SK-N-SH treated with all-trans-retinoic acid at 6 μM for 48 hours (cell line): ENCODE measurements at regions not wholly inside any gene's neighbourhood (a gene's known extent, or its start where the extent isn't known, plus 50 kb on each side); places are given as distances from the start of the nearest gene placed in this dataset.

Experiments
- ARNTL ChIP-seq: fragments of 450-650 bp; formaldehyde crosslinking; IDR thresholded peaks from 2 replicates; pipeline ENCODE4 v1.5.0; 2020; ENCODE audit warnings: low read depth, mild to moderate bottlenecking, moderate library complexity, borderline replicate concordance
- RARB ChIP-seq: fragments of 250-450 bp; sonication (Bioruptor Pico); IDR thresholded peaks from 2 replicates; pipeline ENCODE4 v1.8.0; 2021; ENCODE audit warnings: mild to moderate bottlenecking, moderate library complexity
- ZNF565 ChIP-seq: fragments of 450-650 bp; formaldehyde crosslinking; conservative IDR thresholded peaks from 2 replicates; pipeline ENCODE4 v1.5.0; 2020; ENCODE audit warnings: low read depth, mild to moderate bottlenecking, moderate library complexity
- ZNF70 ChIP-seq: fragments of 450-650 bp; formaldehyde crosslinking; IDR thresholded peaks from 2 replicates; pipeline ENCODE4 v1.5.0; 2020; ENCODE audit warnings: mild to moderate bottlenecking, moderate library complexity
- TF ChIP-seq, protein P1 (sequence below): fragments of 250-450 bp; sonication (Bioruptor Pico); IDR thresholded peaks from 2 replicates; pipeline ENCODE4 v1.5.1; 2021; ENCODE audit warnings: mild to moderate bottlenecking, moderate library complexity
- TF ChIP-seq, protein P2 (sequence below): fragments of 250-450 bp; sonication (Bioruptor Pico); IDR thresholded peaks from 2 replicates; pipeline ENCODE4 v1.8.0; 2020; ENCODE audit warnings: mild to moderate bottlenecking, moderate library complexity, borderline replicate concordance
- TF ChIP-seq, protein P3 (sequence below): fragments of 250-450 bp; sonication (Bioruptor Pico); IDR thresholded peaks from 2 replicates; pipeline ENCODE4 v1.5.0; 2020; ENCODE audit warnings: mild to moderate bottlenecking, moderate library complexity

DNA sequence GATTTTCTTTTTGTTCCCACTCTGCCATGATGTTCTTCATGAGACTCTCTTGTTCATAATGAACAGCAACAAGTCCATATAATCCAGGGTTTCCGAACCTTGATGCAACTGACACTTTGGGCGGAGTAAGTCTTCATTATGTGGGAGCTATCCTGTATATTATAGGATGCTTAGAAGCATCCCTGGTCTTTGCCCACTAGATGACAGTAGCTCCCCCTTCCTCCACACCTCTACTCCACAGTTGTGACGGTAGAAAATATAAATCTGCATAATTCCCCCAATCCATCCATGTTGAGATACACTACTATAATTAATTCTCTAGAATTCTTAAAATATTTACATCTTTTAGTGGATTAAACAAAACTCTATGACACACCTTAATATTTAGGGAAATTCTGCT is 482.2 kb upstream of the CELF4 start:
- TF ChIP-seq, protein P1, sequence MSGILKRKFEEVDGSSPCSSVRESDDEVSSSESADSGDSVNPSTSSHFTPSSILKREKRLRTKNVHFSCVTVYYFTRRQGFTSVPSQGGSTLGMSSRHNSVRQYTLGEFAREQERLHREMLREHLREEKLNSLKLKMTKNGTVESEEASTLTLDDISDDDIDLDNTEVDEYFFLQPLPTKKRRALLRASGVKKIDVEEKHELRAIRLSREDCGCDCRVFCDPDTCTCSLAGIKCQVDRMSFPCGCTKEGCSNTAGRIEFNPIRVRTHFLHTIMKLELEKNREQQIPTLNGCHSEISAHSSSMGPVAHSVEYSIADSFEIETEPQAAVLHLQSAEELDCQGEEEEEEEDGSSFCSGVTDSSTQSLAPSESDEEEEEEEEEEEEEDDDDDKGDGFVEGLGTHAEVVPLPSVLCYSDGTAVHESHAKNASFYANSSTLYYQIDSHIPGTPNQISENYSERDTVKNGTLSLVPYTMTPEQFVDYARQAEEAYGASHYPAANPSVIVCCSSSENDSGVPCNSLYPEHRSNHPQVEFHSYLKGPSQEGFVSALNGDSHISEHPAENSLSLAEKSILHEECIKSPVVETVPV, result no peak
- TF ChIP-seq, protein P2, sequence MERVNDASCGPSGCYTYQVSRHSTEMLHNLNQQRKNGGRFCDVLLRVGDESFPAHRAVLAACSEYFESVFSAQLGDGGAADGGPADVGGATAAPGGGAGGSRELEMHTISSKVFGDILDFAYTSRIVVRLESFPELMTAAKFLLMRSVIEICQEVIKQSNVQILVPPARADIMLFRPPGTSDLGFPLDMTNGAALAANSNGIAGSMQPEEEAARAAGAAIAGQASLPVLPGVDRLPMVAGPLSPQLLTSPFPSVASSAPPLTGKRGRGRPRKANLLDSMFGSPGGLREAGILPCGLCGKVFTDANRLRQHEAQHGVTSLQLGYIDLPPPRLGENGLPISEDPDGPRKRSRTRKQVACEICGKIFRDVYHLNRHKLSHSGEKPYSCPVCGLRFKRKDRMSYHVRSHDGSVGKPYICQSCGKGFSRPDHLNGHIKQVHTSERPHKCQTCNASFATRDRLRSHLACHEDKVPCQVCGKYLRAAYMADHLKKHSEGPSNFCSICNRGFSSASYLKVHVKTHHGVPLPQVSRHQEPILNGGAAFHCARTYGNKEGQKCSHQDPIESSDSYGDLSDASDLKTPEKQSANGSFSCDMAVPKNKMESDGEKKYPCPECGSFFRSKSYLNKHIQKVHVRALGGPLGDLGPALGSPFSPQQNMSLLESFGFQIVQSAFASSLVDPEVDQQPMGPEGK, result no peak
- TF ChIP-seq ZNF565 (CRISPR knock-in tag) (no peak), RARB (no peak), ARNTL (CRISPR knock-in tag) (no peak), ZNF70 (CRISPR knock-in tag) (no peak)
- TF ChIP-seq, protein P3, sequence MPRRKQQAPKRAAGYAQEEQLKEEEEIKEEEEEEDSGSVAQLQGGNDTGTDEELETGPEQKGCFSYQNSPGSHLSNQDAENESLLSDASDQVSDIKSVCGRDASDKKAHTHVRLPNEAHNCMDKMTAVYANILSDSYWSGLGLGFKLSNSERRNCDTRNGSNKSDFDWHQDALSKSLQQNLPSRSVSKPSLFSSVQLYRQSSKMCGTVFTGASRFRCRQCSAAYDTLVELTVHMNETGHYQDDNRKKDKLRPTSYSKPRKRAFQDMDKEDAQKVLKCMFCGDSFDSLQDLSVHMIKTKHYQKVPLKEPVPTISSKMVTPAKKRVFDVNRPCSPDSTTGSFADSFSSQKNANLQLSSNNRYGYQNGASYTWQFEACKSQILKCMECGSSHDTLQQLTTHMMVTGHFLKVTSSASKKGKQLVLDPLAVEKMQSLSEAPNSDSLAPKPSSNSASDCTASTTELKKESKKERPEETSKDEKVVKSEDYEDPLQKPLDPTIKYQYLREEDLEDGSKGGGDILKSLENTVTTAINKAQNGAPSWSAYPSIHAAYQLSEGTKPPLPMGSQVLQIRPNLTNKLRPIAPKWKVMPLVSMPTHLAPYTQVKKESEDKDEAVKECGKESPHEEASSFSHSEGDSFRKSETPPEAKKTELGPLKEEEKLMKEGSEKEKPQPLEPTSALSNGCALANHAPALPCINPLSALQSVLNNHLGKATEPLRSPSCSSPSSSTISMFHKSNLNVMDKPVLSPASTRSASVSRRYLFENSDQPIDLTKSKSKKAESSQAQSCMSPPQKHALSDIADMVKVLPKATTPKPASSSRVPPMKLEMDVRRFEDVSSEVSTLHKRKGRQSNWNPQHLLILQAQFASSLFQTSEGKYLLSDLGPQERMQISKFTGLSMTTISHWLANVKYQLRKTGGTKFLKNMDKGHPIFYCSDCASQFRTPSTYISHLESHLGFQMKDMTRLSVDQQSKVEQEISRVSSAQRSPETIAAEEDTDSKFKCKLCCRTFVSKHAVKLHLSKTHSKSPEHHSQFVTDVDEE (CRISPR knock-in tag), result no peak
